Heart right ventricle (tissue), 16 donors: ENCODE measurements at regions not wholly inside any gene's neighbourhood (a gene's known extent, or its start where the extent isn't known, plus 50 kb on each side); places are given as distances from the start of the nearest gene placed in this dataset.

ENCODE experiments used
- ATAC-seq, 8 donors: fragments of 200-7000 bp; cut with Tn5 transposase; one replicate each; pipeline ENCODE4 v1.9.1; 2020; ENCODE audit warnings: mild to moderate bottlenecking in 8 of 8, moderate library complexity in 8 of 8, moderate number of reproducible peaks in 1 of 8
- DNase-seq, 2 donors: peaks; one replicate each; pipeline ENCODE4 v3.0.0-alpha.2; 2020
- H3K27ac ChIP-seq, 10 donors: fragments of 200-600 bp; sonication (generic) in 2 of 10; one replicate each; pipeline versions ENCODE4 v1.5.0 to v1.8.0; 2020 to 2022; ENCODE audit warnings: mild to moderate bottlenecking in 3 of 10
- H3K27me3 ChIP-seq, 7 donors: fragments of 200-600 bp; one replicate each; pipeline ENCODE4 v1.8.0; 2021 to 2022; ENCODE audit warnings: mild to moderate bottlenecking in 2 of 7
- H3K36me3 ChIP-seq, 9 donors: fragments of 200-600 bp; sonication (generic) in 1 of 9; one replicate each; pipeline versions ENCODE4 v1.5.0 to v1.8.0; 2020 to 2022; ENCODE audit warnings: mild to moderate bottlenecking in 2 of 9
- H3K4me1 ChIP-seq, 9 donors: fragments of 200-600 bp; sonication (generic) in 1 of 9; one replicate each; pipeline versions ENCODE4 v1.5.0 to v1.8.0; 2020 to 2022; ENCODE audit warnings: mild to moderate bottlenecking in 4 of 9
- H3K4me3 ChIP-seq, 10 donors: fragments of 200-600 bp; sonication (generic) in 2 of 10; one replicate each; pipeline versions ENCODE4 v1.5.0 to v1.8.0; 2020 to 2022; ENCODE audit warnings: mild to moderate bottlenecking in 7 of 10, moderate library complexity in 2 of 10
- H3K9me3 ChIP-seq, 11 donors: fragments of 200-600 bp in 10 of 11; sonication (generic) in 2 of 11; one replicate each; pipeline versions ENCODE4 v1.5.0 to v1.8.0; 2013 to 2022; ENCODE audit warnings: mild to moderate bottlenecking in 2 of 11, control low read depth in 1 of 11, moderate library complexity in 1 of 11
- CTCF ChIP-seq, 9 donors: fragments of 200-600 bp; sonication (generic) in 2 of 9; IDR thresholded peaks; one replicate each; pipeline versions ENCODE4 v1.5.0 to v1.8.0; 2021 to 2022; ENCODE audit warnings: antibody characterized with exemption in 9 of 9, mild to moderate bottlenecking in 5 of 9, moderate library complexity in 1 of 9
- WGBS, 2 donors: extraction: QIAGEN DNeasy Blood & Tissue Kit; methylation state at CpG; one replicate each; pipeline ENCODE4 v1.1.7; 2013; ENCODE audit warnings: inconsistent platforms in 1 of 2; 5-methylcytosine and 5-hydroxymethylcytosine counted together
- intact Hi-C, 10 donors: fragments of 100-400 bp; cut with DNase I; formaldehyde crosslinking; loops; one replicate each; pipeline versions ENCODE4 v1.11.1 to v1.14.2; 2022
- donor health status: Arrhythmogenic right ventricular cardiomyopathy.
- donor health status: ischemic (EF 13 %, LVEDD 7.1; RV severe dilation, severe dysfunction).
- donor health status: healthy with polysubstance abuse.
- donor health status: DM: no; HTN: yes; CAD: no.
- donor health status: DM: no; HTN: no; CAD: no.
- donor health status: ischemic (EF 25% LVEDD 6.9; RV normal size, moderate dysfunction).
- donor health status: ischemic (EF 25% LVEDD 5.7; RV mildly dilated, moderate dysfunction).
- donor health status: healthy.
- donor health status: DM: yes; HTN: yes; CAD: no.
- donor health status: Ischemic cardiomyopathy.
- donor health status: ischemic (EF 35%, LVEDD 5.7; RV mildly dilated, moderate dysfunction).
- donor health status: nonischemic (EF 11% LVEDD 7.7; RV severe dilation, severe dysfunction).
- donor health status: DM: yes; HTN: yes; CAD: no.
- donor health status: PGD.
- donor health status: ischemic (EF 29% LVEDD 5.4; RV normal size, mild dysfunction).
- donor health status: nonischemic (EF 23%, LVEDD 6.1; RV moderate dilation, normal function).

DNA sequence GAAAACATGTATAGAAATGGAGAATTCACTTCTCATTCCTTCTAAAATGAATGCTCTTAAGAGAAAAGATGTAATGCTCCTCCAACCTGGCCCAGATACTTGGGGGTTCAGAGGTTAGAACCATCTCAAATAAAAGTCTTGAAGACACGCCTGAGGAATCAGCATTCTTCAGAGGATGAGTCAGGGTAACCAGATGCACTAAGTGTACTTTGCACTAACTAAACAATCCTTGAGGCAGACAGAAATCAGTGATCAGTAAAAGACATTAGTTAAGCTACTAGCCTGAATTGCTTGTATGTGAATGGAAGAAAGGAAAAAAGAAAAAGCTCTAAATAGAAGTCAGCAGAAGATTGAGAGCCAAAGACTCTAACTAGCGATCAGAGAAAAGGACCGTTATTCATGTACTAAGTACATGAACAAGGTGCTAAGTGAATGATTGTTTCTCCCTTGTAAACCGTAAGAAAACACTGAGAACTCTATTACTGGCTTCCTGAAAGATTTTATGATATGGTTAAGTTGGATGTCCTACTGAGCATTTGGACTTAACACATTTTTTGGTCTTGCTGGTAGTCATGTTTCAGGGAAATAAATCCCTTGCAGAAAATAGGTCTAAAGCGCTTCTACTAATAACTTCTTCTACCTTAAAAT lies 738.3 kb downstream of the STPG2 start:
- DNase-seq (no peak), ATAC-seq (no peak)
- intact Hi-C loops = no loop called here

GRCh38 chr4:97411356-97411755 lies 731.9 kb downstream of the STPG2 start:
- no peak for TF ChIP-seq CTCF (IDR thresholded peaks at IDR 0.05)
- Histone ChIP-seq H3K9me3 (peaks cover 0 to 25% (median 5%) of the 10 kb centered on the region in 11 donors), H3K4me3 (no peak overlapping the region), H3K27me3 (no peaks in the 10 kb centered on the region), H3K27ac (no peak overlapping the region), H3K4me1 (no peaks in the 10 kb centered on the region), H3K36me3 (no peaks in the 10 kb centered on the region)
- DNase-seq = no peak
- ATAC-seq = no peak
- 63 to 70% methylated on average over 3 of the region's 3 CpGs for WGBS, 2 donors
- intact Hi-C loops = no loop called here

More for the DNA sequence above, 738.3 kb downstream of the STPG2 start:
- no peak overlapping the region for H3K27ac ChIP-seq
- H3K9me3 ChIP-seq = peaks cover 0 to 17% (median 0%) of the 10 kb centered on the region in 11 donors
- no peak overlapping the region for H3K4me3 ChIP-seq
- 83% methylated on average over 5 of the region's 5 CpGs for WGBS, 2 donors
- no peaks in the 10 kb centered on the region for H3K4me1 ChIP-seq
- TF ChIP-seq CTCF (IDR thresholded peaks at IDR 0.05) = no peak
- no peaks in the 10 kb centered on the region for H3K27me3 ChIP-seq
- H3K36me3 ChIP-seq = no peaks in the 10 kb centered on the region

DNA sequence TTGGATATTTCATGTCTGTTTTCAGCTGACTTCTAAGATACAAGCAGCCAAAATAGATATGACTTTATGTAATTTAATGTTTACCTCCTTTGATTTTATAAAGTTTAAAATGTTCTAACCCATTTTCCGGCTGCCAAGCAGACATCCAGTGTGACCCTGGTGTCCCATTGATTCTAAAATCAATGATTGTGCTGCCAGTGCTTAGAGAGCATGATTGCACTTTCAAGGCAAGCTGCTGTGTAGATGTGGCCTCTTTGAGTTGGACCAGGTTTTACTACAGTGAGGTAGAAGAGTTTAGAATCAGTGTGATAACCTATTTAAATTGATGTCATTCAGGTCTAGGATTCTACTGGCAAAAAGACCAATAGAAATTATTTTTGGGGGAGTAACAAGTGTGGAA lies 730.9 kb downstream of the STPG2 start:
- ATAC-seq = no peak
- no peak for DNase-seq
- Histone ChIP-seq H3K27ac (no peak overlapping the region), H3K36me3 (no peaks in the 10 kb centered on the region), H3K4me3 (no peak overlapping the region), H3K9me3 (peaks cover 0 to 33% (median 5%) of the 10 kb centered on the region in 11 donors), H3K4me1 (no peaks in the 10 kb centered on the region), H3K27me3 (no peaks in the 10 kb centered on the region)
- intact Hi-C loops = loop anchor here in 1 of 10 donors (2.0 kb wide), 1 partner anchor 18 kb away; no protein-coding TSS in a partner anchor
- TF ChIP-seq CTCF (IDR thresholded peaks at IDR 0.05) = no peak
- 67 to 68% methylated on average over 1 of the region's 1 CpG for WGBS, 2 donors

GRCh38 chr4:97414161-97414560 lies 729.1 kb downstream of the STPG2 start:
- DNase-seq (no peak), ATAC-seq (no peak)
- no peaks in the 10 kb centered on the region for H3K4me1 ChIP-seq
- 80 to 85% methylated on average over 4 of the region's 4 CpGs for WGBS, 2 donors
- intact Hi-C loops = no loop called here
- no peak overlapping the region for H3K4me3 ChIP-seq
- TF ChIP-seq CTCF (IDR thresholded peaks at IDR 0.05) = no peak
- no peaks in the 10 kb centered on the region for H3K36me3 ChIP-seq
- peaks cover 0 to 51% (median 5%) of the 10 kb centered on the region in 11 donors for H3K9me3 ChIP-seq
- no peaks in the 10 kb centered on the region for H3K27me3 ChIP-seq
- no peak overlapping the region for H3K27ac ChIP-seq
